ENCODE measurements at regions not wholly inside any gene's neighbourhood (a gene's known extent, or its start where the extent isn't known, plus 50 kb on each side); places are given as distances from the start of the nearest gene placed in this dataset.
"Not testable (repeated sequence)": the region's sequence is repeated elsewhere in the genome, so short reads cannot be mapped to it uniquely, and the experiment has no call there.

- WGBS, 3 donors: 76 to 84% (median 77%) methylated on average over 1 of the region's 1 CpG
- H3K9me3 ChIP-seq (ENCODE audit: control insufficient read depth in 2 of 2, insufficient read depth in 1 of 2, low read depth in 1 of 2, low read length in 1 of 2); FAIRE-seq; DNase-seq; H3K27ac ChIP-seq (ENCODE audit: low read depth in 1 of 3, low read length in 2 of 3); H3K4me3 ChIP-seq (ENCODE audit: low read depth in 1 of 3, low read length in 3 of 3); H3K36me3 ChIP-seq (ENCODE audit: control insufficient read depth in 3 of 3, insufficient read depth in 2 of 3, low read depth in 1 of 3, low read length in 3 of 3); H3K4me1 ChIP-seq (ENCODE audit: control insufficient read depth in 3 of 3, insufficient read depth in 2 of 3, low read depth in 1 of 3, low read length in 2 of 3); H3K27me3 ChIP-seq (ENCODE audit: control insufficient read depth in 3 of 3, insufficient read depth in 3 of 3, low read length in 3 of 3): not testable (repeated sequence)
These were observed 403.1 kb upstream of the RORB start for GRCh38 chr9:74094037-74094436.

DNA sequence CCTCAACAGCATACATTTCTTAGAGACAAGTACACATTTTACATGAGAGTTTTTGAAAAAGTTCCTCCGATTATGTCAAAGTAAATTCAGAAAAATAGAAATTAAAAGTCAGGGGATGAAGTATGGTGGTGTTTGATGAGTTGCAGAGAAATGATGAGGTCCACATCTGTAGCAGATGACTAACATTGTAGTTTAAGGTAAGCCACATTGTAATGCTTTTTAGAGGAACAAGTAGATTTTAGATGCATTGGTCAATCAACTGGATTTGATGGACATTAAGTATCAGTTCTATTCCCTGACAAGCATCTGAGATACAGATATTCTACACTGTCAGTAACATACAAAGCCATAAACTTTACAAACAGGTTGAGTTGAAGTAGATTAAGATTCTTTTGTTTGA is 402.4 kb upstream of the RORB start:
- 90 to 93% (median 92%) methylated on average over 1 of the region's 1 CpG for WGBS, 3 donors
- Histone ChIP-seq H3K9me3 (ENCODE audit: control insufficient read depth in 2 of 2, insufficient read depth in 1 of 2, low read depth in 1 of 2, low read length in 1 of 2) (no peaks in the 10 kb centered on the region), H3K4me3 (ENCODE audit: low read depth in 1 of 3, low read length in 3 of 3) (no peak overlapping the region), H3K27ac (ENCODE audit: low read depth in 1 of 3, low read length in 2 of 3) (no peak overlapping the region), H3K27me3 (ENCODE audit: control insufficient read depth in 3 of 3, insufficient read depth in 3 of 3, low read length in 3 of 3) (no peaks in the 10 kb centered on the region), H3K4me1 (ENCODE audit: control insufficient read depth in 3 of 3, insufficient read depth in 2 of 3, low read depth in 1 of 3, low read length in 2 of 3) (no peaks in the 10 kb centered on the region), H3K36me3 (ENCODE audit: control insufficient read depth in 3 of 3, insufficient read depth in 2 of 3, low read depth in 1 of 3, low read length in 3 of 3) (no peaks in the 10 kb centered on the region)
- FAIRE-seq (no peak), DNase-seq (no peak)

GRCh38 chr9:74095925-74096324 is 401.2 kb upstream of the RORB start:
- no peak for DNase-seq
- 78 to 92% (median 90%) methylated on average over 2 of the region's 2 CpGs for WGBS, 3 donors
- Histone ChIP-seq H3K27me3 (ENCODE audit: control insufficient read depth in 3 of 3, insufficient read depth in 3 of 3, low read length in 3 of 3) (no peaks in the 10 kb centered on the region), H3K27ac (ENCODE audit: low read depth in 1 of 3, low read length in 2 of 3) (no peak overlapping the region), H3K9me3 (ENCODE audit: control insufficient read depth in 2 of 2, insufficient read depth in 1 of 2, low read depth in 1 of 2, low read length in 1 of 2) (no peaks in the 10 kb centered on the region), H3K4me1 (ENCODE audit: control insufficient read depth in 3 of 3, insufficient read depth in 2 of 3, low read depth in 1 of 3, low read length in 2 of 3) (no peaks in the 10 kb centered on the region), H3K36me3 (ENCODE audit: control insufficient read depth in 3 of 3, insufficient read depth in 2 of 3, low read depth in 1 of 3, low read length in 3 of 3) (no peaks in the 10 kb centered on the region), H3K4me3 (ENCODE audit: low read depth in 1 of 3, low read length in 3 of 3) (no peak overlapping the region)
- no peak for FAIRE-seq

DNA sequence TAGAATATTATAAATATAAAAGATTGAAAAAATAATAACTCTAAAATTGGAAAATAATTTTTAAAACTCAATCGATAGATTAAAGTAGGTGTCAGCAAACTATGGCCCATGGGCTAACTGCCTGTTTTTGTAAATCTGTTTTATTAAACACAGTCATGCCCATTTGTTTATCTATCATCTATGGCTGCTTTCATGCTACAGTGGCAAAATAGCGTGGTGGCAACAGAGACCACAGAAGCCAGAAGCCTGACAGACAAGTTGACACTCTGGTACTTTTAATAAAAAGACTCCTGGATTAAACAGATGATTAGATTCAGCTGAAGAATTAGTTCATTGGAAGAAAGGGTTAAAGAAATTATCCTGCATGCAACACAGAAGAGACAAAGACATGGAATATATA is 400.7 kb upstream of the RORB start:
- 84 to 88% (median 85%) methylated on average over 2 of the region's 2 CpGs for WGBS, 3 donors

GRCh38 chr9:74100042-74100441 is 397.1 kb upstream of the RORB start:
- Histone ChIP-seq H3K9me3 (ENCODE audit: control insufficient read depth in 2 of 2, insufficient read depth in 1 of 2, low read depth in 1 of 2, low read length in 1 of 2) (no peaks in the 10 kb centered on the region), H3K4me3 (ENCODE audit: low read depth in 1 of 3, low read length in 3 of 3) (no peak overlapping the region), H3K36me3 (ENCODE audit: control insufficient read depth in 3 of 3, insufficient read depth in 2 of 3, low read depth in 1 of 3, low read length in 3 of 3) (no peaks in the 10 kb centered on the region), H3K4me1 (ENCODE audit: control insufficient read depth in 3 of 3, insufficient read depth in 2 of 3, low read depth in 1 of 3, low read length in 2 of 3) (no peaks in the 10 kb centered on the region), H3K27me3 (ENCODE audit: control insufficient read depth in 3 of 3, insufficient read depth in 3 of 3, low read length in 3 of 3) (no peaks in the 10 kb centered on the region), H3K27ac (ENCODE audit: low read depth in 1 of 3, low read length in 2 of 3) (no peak overlapping the region)
- no peak for FAIRE-seq
- DNase-seq: no peak
- WGBS, 3 donors: 62 to 90% (median 63%) methylated on average over 1 of the region's 1 CpG

More for the DNA sequence above, 400.7 kb upstream of the RORB start:
- no peaks in the 10 kb centered on the region for H3K36me3 ChIP-seq (ENCODE audit: control insufficient read depth in 3 of 3, insufficient read depth in 2 of 3, low read depth in 1 of 3, low read length in 3 of 3)
- no peaks in the 10 kb centered on the region for H3K4me1 ChIP-seq (ENCODE audit: control insufficient read depth in 3 of 3, insufficient read depth in 2 of 3, low read depth in 1 of 3, low read length in 2 of 3)
- H3K27me3 ChIP-seq (ENCODE audit: control insufficient read depth in 3 of 3, insufficient read depth in 3 of 3, low read length in 3 of 3): no peaks in the 10 kb centered on the region
- no peak for DNase-seq
- FAIRE-seq: no peak
- H3K4me3 ChIP-seq (ENCODE audit: low read depth in 1 of 3, low read length in 3 of 3): no peak overlapping the region
- H3K9me3 ChIP-seq (ENCODE audit: control insufficient read depth in 2 of 2, insufficient read depth in 1 of 2, low read depth in 1 of 2, low read length in 1 of 2): no peaks in the 10 kb centered on the region
- H3K27ac ChIP-seq (ENCODE audit: low read depth in 1 of 3, low read length in 2 of 3): no peak overlapping the region

- not testable (repeated sequence) for FAIRE-seq; H3K27ac ChIP-seq (ENCODE audit: low read depth in 1 of 3, low read length in 2 of 3); H3K36me3 ChIP-seq (ENCODE audit: control insufficient read depth in 3 of 3, insufficient read depth in 2 of 3, low read depth in 1 of 3, low read length in 3 of 3); H3K27me3 ChIP-seq (ENCODE audit: control insufficient read depth in 3 of 3, insufficient read depth in 3 of 3, low read length in 3 of 3); H3K4me3 ChIP-seq (ENCODE audit: low read depth in 1 of 3, low read length in 3 of 3); H3K9me3 ChIP-seq (ENCODE audit: control insufficient read depth in 2 of 2, insufficient read depth in 1 of 2, low read depth in 1 of 2, low read length in 1 of 2); H3K4me1 ChIP-seq (ENCODE audit: control insufficient read depth in 3 of 3, insufficient read depth in 2 of 3, low read depth in 1 of 3, low read length in 2 of 3); DNase-seq
- 34 to 65% (median 50%) methylated on average over 1 of the region's 1 CpG for WGBS, 3 donors
These were observed 395.0 kb upstream of the RORB start for GRCh38 chr9:74102148-74102547.

DNA sequence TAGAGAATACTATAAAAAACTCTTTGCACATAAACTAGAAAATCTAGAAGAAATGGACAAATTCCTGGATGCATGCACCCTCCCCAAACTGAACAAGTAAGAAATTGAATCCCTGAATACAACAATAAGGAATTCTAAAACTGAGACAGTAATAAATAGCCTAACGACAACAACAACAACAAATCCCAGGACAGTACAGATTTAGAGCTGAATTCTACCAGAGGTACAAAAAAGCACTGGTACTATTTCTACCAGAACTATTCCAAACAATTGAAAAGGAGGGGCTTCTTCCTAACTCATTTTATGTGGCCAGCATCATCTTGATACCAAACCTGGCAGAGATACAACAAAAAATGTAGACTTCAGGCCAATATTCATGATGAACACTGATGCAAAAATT is 394.4 kb upstream of the RORB start:
- no peak overlapping the region for H3K27ac ChIP-seq (ENCODE audit: low read depth in 1 of 3, low read length in 2 of 3)
- H3K9me3 ChIP-seq (ENCODE audit: control insufficient read depth in 2 of 2, insufficient read depth in 1 of 2, low read depth in 1 of 2, low read length in 1 of 2): no peaks in the 10 kb centered on the region
- no peaks in the 10 kb centered on the region for H3K36me3 ChIP-seq (ENCODE audit: control insufficient read depth in 3 of 3, insufficient read depth in 2 of 3, low read depth in 1 of 3, low read length in 3 of 3)
- H3K4me1 ChIP-seq (ENCODE audit: control insufficient read depth in 3 of 3, insufficient read depth in 2 of 3, low read depth in 1 of 3, low read length in 2 of 3): no peaks in the 10 kb centered on the region
- no peaks in the 10 kb centered on the region for H3K27me3 ChIP-seq (ENCODE audit: control insufficient read depth in 3 of 3, insufficient read depth in 3 of 3, low read length in 3 of 3)
- WGBS, 3 donors: 81 to 94% (median 94%) methylated on average over 1 of the region's 1 CpG
- FAIRE-seq (no peak), DNase-seq (no peak)
- H3K4me3 ChIP-seq (ENCODE audit: low read depth in 1 of 3, low read length in 3 of 3): no peak overlapping the region

DNA sequence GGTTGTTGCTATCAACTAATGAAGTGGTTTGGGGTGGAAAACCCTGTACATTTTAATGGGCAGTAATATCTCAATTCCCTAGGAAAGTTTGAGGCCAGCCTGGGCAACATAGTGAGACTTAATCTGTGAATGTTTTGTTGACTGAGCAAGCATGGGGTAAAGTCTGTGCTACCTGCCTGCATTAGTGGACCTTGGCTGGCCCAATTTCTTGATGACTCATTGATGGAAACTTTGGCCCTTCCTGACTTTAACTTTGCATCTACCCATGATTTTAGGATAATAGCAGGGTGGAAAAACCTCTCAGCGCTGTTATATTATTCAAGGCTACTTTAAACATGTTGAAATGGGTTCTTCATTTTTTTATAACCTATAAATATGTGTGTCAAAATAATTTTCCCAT is 389.4 kb upstream of the RORB start:
- Histone ChIP-seq H3K36me3 (ENCODE audit: control insufficient read depth in 3 of 3, insufficient read depth in 2 of 3, low read depth in 1 of 3, low read length in 3 of 3) (no peaks in the 10 kb centered on the region), H3K4me1 (ENCODE audit: control insufficient read depth in 3 of 3, insufficient read depth in 2 of 3, low read depth in 1 of 3, low read length in 2 of 3) (no peaks in the 10 kb centered on the region), H3K4me3 (ENCODE audit: low read depth in 1 of 3, low read length in 3 of 3) (no peak overlapping the region), H3K27ac (ENCODE audit: low read depth in 1 of 3, low read length in 2 of 3) (no peak overlapping the region), H3K27me3 (ENCODE audit: control insufficient read depth in 3 of 3, insufficient read depth in 3 of 3, low read length in 3 of 3) (no peaks in the 10 kb centered on the region), H3K9me3 (ENCODE audit: control insufficient read depth in 2 of 2, insufficient read depth in 1 of 2, low read depth in 1 of 2, low read length in 1 of 2) (no peaks in the 10 kb centered on the region)
- no peak for FAIRE-seq
- no peak for DNase-seq
- WGBS, 3 donors: 76 to 85% (median 83%) methylated on average over 1 of the region's 1 CpG

- DNase-seq (no peak), FAIRE-seq (no peak)
- Histone ChIP-seq H3K27ac (ENCODE audit: low read depth in 1 of 3, low read length in 2 of 3) (no peak overlapping the region), H3K36me3 (ENCODE audit: control insufficient read depth in 3 of 3, insufficient read depth in 2 of 3, low read depth in 1 of 3, low read length in 3 of 3) (no peaks in the 10 kb centered on the region), H3K4me1 (ENCODE audit: control insufficient read depth in 3 of 3, insufficient read depth in 2 of 3, low read depth in 1 of 3, low read length in 2 of 3) (no peaks in the 10 kb centered on the region), H3K4me3 (ENCODE audit: low read depth in 1 of 3, low read length in 3 of 3) (no peak overlapping the region), H3K27me3 (ENCODE audit: control insufficient read depth in 3 of 3, insufficient read depth in 3 of 3, low read length in 3 of 3) (no peaks in the 10 kb centered on the region), H3K9me3 (ENCODE audit: control insufficient read depth in 2 of 2, insufficient read depth in 1 of 2, low read depth in 1 of 2, low read length in 1 of 2) (no peaks in the 10 kb centered on the region)
- 81 to 84% (median 82%) methylated on average over 6 of the region's 6 CpGs for WGBS, 3 donors
These were observed 381.2 kb upstream of the RORB start for GRCh38 chr9:74115976-74116375.
